ENCODE measurements at regions not wholly inside any gene's neighbourhood (a gene's known extent, or its start where the extent isn't known, plus 50 kb on each side); places are given as distances from the start of the nearest gene placed in this dataset.

GRCh38 chr20:58003525-58003924, 224.9 kb downstream of the ANKRD60 start:
- no peak for DNase-seq (ENCODE audit: low read depth in 3 of 3)

GRCh38 chr20:58002901-58003300, 225.6 kb downstream of the ANKRD60 start:
- DNase-seq (ENCODE audit: low read depth in 3 of 3) = no peak

GRCh38 chr20:58001946-58002345, 226.5 kb downstream of the ANKRD60 start:
- DNase-seq (ENCODE audit: low read depth in 3 of 3) = no peak

- DNase-seq (ENCODE audit: low read depth in 3 of 3) = no peak
Measured at GRCh38 chr20:58001381-58001780, 227.1 kb downstream of the ANKRD60 start.

- DNase-seq (ENCODE audit: low read depth in 3 of 3) = no peak
Measured at GRCh38 chr20:58000861-58001260, 227.6 kb downstream of the ANKRD60 start.

GRCh38 chr20:57999465-58000111, 228.9 kb downstream of the ANKRD60 start:
- DNase-seq (ENCODE audit: low read depth in 3 of 3) = no peak

GRCh38 chr20:57998981-57999464, 229.4 kb downstream of the ANKRD60 start:
- DNase-seq (ENCODE audit: low read depth in 3 of 3) = no peak

GRCh38 chr20:57998276-57998675, 230.2 kb downstream of the ANKRD60 start:
- DNase-seq (ENCODE audit: low read depth in 3 of 3) = no peak

- no peak for DNase-seq (ENCODE audit: low read depth in 3 of 3)
Measured at GRCh38 chr20:57996936-57997890, 231.2 kb downstream of the ANKRD60 start.

- no peak for DNase-seq (ENCODE audit: low read depth in 3 of 3)
Measured at GRCh38 chr20:57996465-57996864, 232.0 kb downstream of the ANKRD60 start.

GRCh38 chr20:57995381-57995977, 233.0 kb downstream of the ANKRD60 start:
- no peak for DNase-seq (ENCODE audit: low read depth in 3 of 3)

GRCh38 chr20:57993716-57994431, 234.6 kb downstream of the ANKRD60 start:
- DNase-seq (ENCODE audit: low read depth in 3 of 3) = no peak

- no peak for DNase-seq (ENCODE audit: low read depth in 3 of 3)
Measured at GRCh38 chr20:57991211-57991881, 237.1 kb downstream of the ANKRD60 start.

- DNase-seq (ENCODE audit: low read depth in 3 of 3) = no peak
Measured at GRCh38 chr20:57990396-57990987, 238.0 kb downstream of the ANKRD60 start.

GRCh38 chr20:57988828-57989227, 239.6 kb downstream of the ANKRD60 start:
- DNase-seq (ENCODE audit: low read depth in 3 of 3) = no peak

GRCh38 chr20:57988422-57988821, 240.0 kb downstream of the ANKRD60 start:
- DNase-seq (ENCODE audit: low read depth in 3 of 3) = no peak

GRCh38 chr20:57987659-57988058, 240.8 kb downstream of the ANKRD60 start:
- no peak for DNase-seq (ENCODE audit: low read depth in 3 of 3)

GRCh38 chr20:57986666-57987065, 241.8 kb downstream of the ANKRD60 start:
- DNase-seq (ENCODE audit: low read depth in 3 of 3) = no peak

GRCh38 chr20:57985278-57985677, 243.2 kb downstream of the ANKRD60 start:
- no peak for DNase-seq (ENCODE audit: low read depth in 3 of 3)

- DNase-seq (ENCODE audit: low read depth in 3 of 3) = no peak
Measured at GRCh38 chr20:57983082-57983481, 245.4 kb downstream of the ANKRD60 start.

GRCh38 chr20:57980506-57980905, 247.9 kb downstream of the ANKRD60 start:
- DNase-seq (ENCODE audit: low read depth in 3 of 3) = no peak
